HUES48 (cell line): ENCODE measurements at regions not wholly inside any gene's neighbourhood (a gene's known extent, or its start where the extent isn't known, plus 50 kb on each side); places are given as distances from the start of the nearest gene placed in this dataset.
"Not testable (repeated sequence)": the region's sequence is repeated elsewhere in the genome, so short reads cannot be mapped to it uniquely, and the experiment has no call there.

Experiments used
- H3K27ac ChIP-seq: one replicate; pipeline ENCODE4 v1.7.0; 2013; ENCODE audit warnings: low read depth, low read length, inconsistent platforms
- H3K27me3 ChIP-seq: 2 replicates; pipeline ENCODE4 v1.6.1; 2013; ENCODE audit warnings: mild to moderate bottlenecking, low read length; ENCODE audit not compliant: control insufficient read depth, insufficient read depth
- H3K36me3 ChIP-seq: 2 replicates; pipeline ENCODE4 v1.6.1; 2013; ENCODE audit warnings: low read length; ENCODE audit not compliant: control insufficient read depth, insufficient read depth
- H3K4me1 ChIP-seq: 2 replicates; pipeline ENCODE4 v1.6.1; 2013; ENCODE audit warnings: mild to moderate bottlenecking, low read length; ENCODE audit not compliant: control insufficient read depth, insufficient read depth
- H3K4me3 ChIP-seq: 2 replicates; pipeline ENCODE4 v1.5.1; 2013; ENCODE audit warnings: mild to moderate bottlenecking, low read depth, low read length
- H3K9ac ChIP-seq: 2 replicates; pipeline ENCODE4 v1.6.1; 2013; ENCODE audit warnings: mild to moderate bottlenecking, low read depth, low read length, moderate library complexity
- H3K9me3 ChIP-seq: 2 replicates; pipeline ENCODE4 v1.6.1; 2013; ENCODE audit warnings: low read length; ENCODE audit not compliant: control insufficient read depth, insufficient read depth

DNA sequence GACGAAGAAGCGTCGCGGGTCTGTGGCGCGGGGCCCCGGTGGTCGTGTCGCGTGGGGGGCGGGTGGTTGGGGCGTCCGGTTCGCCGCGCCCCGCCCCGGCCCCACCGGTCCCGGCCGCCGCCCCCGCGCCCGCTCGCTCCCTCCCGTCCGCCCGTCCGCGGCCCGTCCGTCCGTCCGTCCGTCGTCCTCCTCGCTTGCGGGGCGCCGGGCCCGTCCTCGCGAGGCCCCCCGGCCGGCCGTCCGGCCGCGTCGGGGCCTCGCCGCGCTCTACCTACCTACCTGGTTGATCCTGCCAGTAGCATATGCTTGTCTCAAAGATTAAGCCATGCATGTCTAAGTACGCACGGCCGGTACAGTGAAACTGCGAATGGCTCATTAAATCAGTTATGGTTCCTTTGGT is 1533.5 kb upstream of the TPTE start:
- H3K9ac ChIP-seq, H3K27me3 ChIP-seq, H3K27ac ChIP-seq, H3K4me3 ChIP-seq, H3K36me3 ChIP-seq, H3K4me1 ChIP-seq: not testable (repeated sequence)
- peaks cover 45% of the 10 kb centered on the region for H3K9me3 ChIP-seq

DNA sequence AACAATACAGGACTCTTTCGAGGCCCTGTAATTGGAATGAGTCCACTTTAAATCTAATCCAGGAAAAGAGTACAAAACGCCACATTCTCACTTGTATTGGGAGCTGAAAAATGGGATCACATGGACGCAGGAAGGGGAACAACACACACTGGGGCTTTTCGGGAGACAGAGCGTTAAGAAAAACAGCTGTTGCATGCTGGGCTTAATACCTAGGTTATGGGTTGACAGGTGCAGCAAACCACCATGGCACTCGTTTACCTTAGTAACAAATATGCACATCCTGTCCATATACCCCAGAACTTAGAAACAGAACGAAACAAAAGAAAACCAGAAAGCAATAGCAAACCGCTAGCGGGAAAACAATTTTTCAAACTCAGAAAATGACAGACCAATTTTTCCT is 1532.7 kb upstream of the TPTE start:
- H3K9ac ChIP-seq = no peak overlapping the region
- no peaks in the 10 kb centered on the region for H3K4me1 ChIP-seq
- no peaks in the 10 kb centered on the region for H3K36me3 ChIP-seq
- no peaks in the 10 kb centered on the region for H3K27me3 ChIP-seq
- no peak overlapping the region for H3K4me3 ChIP-seq
- H3K9me3 ChIP-seq = peaks cover 53% of the 10 kb centered on the region
- H3K27ac ChIP-seq = no peak overlapping the region

DNA sequence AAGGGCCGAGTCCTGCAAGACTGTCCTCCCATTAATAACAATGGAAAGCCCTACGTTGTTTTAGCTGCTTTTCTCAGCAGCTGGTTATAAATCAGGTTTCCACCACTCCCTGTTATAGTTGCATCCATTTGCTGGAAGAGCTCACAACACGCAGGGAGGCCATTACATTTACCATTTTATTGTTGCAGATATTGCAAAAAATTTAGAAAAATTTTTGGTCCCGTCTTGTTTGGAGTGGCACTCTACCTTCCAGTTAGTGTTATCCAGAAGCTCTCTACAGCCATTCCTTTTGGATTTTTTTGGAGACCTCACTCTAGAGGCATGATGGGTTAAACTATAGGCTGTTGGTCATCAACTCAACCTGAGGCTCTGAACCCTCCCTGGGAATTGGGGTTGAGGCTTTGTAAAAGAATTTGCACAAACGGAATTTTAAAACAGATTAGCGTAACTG is 1532.1 kb upstream of the TPTE start:
- Histone ChIP-seq H3K4me1 (no peaks in the 10 kb centered on the region), H3K4me3 (no peak overlapping the region), H3K27me3 (no peaks in the 10 kb centered on the region), H3K9me3 (peaks cover 59% of the 10 kb centered on the region), H3K9ac (no peak overlapping the region), H3K27ac (no peak overlapping the region), H3K36me3 (no peaks in the 10 kb centered on the region)

DNA sequence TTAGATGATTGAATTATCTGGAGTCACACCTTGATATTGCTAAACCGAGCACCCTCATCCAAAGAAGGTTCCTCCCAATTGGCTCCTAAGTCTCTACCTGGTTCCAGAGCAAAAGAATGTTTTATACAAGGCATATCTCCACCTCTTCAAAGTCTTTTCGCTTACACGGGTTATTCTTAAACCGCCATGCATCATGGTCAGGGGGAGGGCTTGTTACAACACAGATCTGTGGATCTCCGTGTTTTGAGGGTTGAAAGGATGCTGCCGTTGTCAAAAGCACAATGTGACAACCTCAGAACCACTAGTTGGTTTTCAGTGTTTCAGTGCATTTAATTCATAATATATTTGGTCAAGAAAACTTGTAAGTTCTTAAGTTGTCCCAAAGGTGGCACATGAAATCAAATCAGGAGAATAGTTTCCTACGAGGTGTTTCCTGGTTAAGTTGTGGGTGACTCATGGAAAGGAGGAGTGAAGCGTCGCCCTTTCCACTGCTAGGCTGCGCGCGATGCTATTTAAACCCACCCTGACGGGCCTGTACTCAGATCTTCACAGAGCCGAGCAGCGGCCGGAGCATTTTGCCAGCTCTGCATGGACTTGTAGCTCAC is 1531.6 kb upstream of the TPTE start:
- no peak overlapping the region for H3K27ac ChIP-seq
- no peaks in the 10 kb centered on the region for H3K36me3 ChIP-seq
- H3K4me3 ChIP-seq = 0 out of 2 replicates have a peak overlapping the region, but pooled peaks have one; percentile 9
- H3K27me3 ChIP-seq = no peaks in the 10 kb centered on the region
- H3K4me1 ChIP-seq = no peaks in the 10 kb centered on the region
- H3K9ac ChIP-seq = no peak overlapping the region
- H3K9me3 ChIP-seq = peaks cover 64% of the 10 kb centered on the region

DNA sequence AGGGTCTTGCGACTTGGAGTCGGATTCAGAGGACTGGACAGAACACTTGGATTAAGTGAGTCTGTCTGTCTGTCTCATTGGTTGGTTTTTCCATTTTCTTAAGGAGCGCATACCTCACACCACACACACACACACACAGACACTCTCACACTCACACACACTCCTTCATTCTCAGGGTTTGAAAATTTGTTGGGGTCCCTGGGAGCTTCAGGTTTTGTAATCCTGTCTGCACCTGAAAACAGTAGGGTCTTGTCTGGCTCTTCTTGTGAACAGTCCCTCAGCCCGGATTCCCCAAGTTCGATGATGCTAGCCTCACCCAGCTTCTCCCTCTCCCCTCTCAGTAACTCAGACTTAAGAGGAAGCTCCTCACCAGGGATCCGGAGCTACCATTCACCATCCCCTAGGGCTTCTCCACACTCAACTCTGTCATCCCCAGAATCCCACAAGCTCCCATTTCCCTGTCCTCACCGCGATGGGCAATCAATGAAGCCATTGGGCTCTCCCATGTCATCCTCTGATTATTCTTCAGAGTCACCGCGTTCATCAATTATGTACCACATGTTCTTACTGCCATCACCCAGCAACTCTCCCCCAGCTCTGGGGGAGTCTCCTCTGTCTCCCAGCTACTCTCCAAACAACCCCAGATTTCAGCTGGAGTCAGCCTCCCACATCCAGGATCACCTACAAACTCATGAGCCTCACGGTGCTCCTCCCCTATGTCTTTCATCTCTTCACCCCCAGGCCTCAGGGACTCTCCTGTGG is 1530.9 kb upstream of the TPTE start:
- H3K9ac ChIP-seq = no peak overlapping the region
- H3K4me3 ChIP-seq = no peak overlapping the region
- H3K36me3 ChIP-seq = no peaks in the 10 kb centered on the region
- H3K27ac ChIP-seq = no peak overlapping the region
- no peaks in the 10 kb centered on the region for H3K27me3 ChIP-seq
- peaks cover 71% of the 10 kb centered on the region for H3K9me3 ChIP-seq
- H3K4me1 ChIP-seq = no peaks in the 10 kb centered on the region

DNA sequence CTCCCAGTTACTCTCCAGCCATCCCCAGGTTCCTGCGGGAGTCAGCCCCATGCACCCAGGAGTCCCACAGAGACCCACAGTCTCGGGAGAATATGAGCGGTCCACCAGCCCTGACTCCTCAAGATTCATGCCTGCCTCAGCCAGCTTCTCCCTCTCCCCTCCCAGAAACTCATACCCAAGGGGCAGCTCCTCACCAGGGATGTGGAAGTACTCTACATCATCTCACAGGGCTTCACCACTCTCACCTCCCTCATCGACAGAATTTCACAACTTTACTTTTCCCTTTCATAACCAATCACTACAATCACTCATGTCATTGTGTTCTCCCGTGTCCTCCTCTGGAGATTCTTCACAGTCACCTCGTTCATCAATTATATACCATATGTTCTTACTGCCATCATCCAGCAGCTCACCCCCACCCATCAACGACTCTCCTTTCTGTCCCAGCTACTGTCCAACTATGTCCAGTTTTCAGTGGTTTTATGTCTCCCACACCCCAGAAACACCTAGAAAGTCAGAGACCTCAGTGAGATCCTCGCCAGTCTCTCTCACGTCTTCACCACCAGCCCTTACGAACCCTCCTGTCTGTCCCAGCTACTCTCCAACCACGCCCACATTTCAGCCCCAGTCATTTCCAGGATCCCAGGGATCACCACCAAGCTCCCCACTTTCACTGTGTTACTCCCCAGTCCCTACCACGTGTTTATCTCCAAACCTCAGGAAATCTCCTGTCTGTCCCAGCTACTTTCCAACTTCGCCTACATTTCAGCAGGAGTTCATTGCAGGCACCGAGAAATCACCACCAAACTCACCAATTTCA is 1530.1 kb upstream of the TPTE start:
- Histone ChIP-seq H3K27ac (no peak overlapping the region), H3K36me3 (no peaks in the 10 kb centered on the region), H3K4me3 (peak overlapping the region; percentile 0; the same call in 1 of the 2 replicates), H3K4me1 (no peaks in the 10 kb centered on the region), H3K9ac (no peak overlapping the region), H3K27me3 (no peaks in the 10 kb centered on the region), H3K9me3 (peaks cover 79% of the 10 kb centered on the region)

DNA sequence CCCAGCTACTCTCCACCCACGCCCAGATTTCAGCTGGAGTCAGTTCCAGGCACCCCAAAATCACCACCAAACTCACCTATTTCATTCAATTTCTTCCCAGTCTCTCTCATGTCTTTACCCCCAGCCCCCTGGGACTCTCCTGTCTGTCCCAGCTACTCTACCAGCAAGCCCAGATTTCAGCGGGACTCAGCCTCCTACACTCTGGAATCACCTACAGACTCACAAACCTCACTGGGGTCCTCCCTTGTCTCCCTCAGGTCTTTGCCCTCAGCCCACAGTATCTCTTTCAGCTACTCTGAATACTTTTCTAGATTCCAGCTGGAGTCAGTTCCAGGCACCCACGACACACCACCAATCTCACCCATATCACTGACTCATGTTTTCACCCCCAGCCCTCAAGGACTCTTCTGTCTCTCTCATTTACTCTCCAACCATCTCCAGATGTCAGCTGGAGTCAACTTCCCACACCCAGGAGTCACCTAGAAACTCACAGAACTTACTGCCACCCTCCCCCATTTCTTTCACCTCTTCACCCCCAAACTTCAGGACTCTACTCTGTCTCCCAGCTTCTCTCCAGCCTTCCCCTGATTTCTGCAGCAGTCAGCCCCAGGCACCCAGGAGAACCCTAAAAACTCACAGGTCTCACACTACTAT is 1529.3 kb upstream of the TPTE start:
- Histone ChIP-seq H3K4me3 (peak overlapping the region; percentile 0; the same call in 1 of the 2 replicates), H3K36me3 (no peaks in the 10 kb centered on the region), H3K4me1 (no peaks in the 10 kb centered on the region), H3K27me3 (no peaks in the 10 kb centered on the region), H3K9ac (no peak overlapping the region), H3K9me3 (peaks cover 87% of the 10 kb centered on the region), H3K27ac (no peak overlapping the region)

DNA sequence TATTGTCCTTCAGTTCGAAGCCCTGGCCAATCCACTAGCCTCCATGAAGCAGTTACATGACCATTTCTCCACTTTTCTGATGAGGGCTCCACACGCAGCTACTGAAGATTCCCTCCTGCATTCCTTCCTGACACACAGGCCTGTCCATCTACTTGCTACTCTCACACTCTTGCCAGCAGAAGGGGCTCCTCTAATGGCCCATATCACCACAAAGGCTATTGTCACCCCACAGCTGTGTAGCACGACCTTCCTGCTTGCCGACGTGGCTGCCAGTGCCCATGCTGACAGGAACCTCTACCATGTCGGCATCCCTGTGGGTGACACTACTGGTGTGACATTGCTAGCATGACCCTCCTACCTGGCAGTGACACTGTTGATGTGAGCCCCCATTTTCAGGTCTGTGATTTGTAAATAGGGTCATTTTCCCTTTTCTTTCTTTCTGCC is 1528.6 kb upstream of the TPTE start:
- no peak overlapping the region for H3K27ac ChIP-seq
- peaks cover 93% of the 10 kb centered on the region for H3K9me3 ChIP-seq
- H3K36me3 ChIP-seq = no peaks in the 10 kb centered on the region
- no peaks in the 10 kb centered on the region for H3K27me3 ChIP-seq
- H3K4me3 ChIP-seq = 0 out of 2 replicates have a peak overlapping the region, but pooled peaks have one; percentile 1
- no peaks in the 10 kb centered on the region for H3K4me1 ChIP-seq
- H3K9ac ChIP-seq = no peak overlapping the region

DNA sequence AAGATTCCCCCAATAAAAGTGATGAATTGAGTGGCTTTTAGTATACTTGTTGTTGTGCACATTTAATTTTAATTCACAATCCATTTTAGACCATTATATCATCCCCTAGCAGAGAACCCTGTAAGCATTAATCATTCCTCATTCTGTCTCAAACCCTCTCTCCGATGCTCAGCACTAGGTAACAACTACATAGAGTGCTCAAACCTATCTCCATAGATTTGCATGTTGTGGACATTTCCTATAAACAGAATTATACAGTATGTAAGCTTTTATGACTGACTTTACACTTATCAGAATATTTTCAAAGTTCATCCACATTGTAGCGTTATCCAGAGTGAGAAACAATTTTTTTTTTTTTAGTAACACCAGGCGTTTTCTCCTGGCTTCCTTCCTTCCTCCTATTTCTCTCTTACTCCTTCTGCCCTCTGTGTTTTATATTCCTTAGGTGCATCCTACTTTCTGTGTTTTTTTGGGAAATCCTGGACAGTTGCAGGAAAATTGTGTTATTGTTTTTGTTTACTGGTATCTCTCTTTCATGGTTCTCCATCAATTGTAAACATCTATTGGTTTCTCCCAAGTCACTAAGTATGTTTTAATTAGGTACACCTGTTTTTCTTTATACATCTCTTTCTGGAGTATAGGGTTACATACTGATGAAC is 1528.0 kb upstream of the TPTE start:
- Histone ChIP-seq H3K4me3 (peak overlapping the region; percentile 1; the same call in 1 of the 2 replicates), H3K36me3 (no peaks in the 10 kb centered on the region), H3K9ac (no peak overlapping the region), H3K27me3 (no peaks in the 10 kb centered on the region), H3K27ac (no peak overlapping the region), H3K4me1 (no peaks in the 10 kb centered on the region), H3K9me3 (peaks cover 100% of the 10 kb centered on the region)

DNA sequence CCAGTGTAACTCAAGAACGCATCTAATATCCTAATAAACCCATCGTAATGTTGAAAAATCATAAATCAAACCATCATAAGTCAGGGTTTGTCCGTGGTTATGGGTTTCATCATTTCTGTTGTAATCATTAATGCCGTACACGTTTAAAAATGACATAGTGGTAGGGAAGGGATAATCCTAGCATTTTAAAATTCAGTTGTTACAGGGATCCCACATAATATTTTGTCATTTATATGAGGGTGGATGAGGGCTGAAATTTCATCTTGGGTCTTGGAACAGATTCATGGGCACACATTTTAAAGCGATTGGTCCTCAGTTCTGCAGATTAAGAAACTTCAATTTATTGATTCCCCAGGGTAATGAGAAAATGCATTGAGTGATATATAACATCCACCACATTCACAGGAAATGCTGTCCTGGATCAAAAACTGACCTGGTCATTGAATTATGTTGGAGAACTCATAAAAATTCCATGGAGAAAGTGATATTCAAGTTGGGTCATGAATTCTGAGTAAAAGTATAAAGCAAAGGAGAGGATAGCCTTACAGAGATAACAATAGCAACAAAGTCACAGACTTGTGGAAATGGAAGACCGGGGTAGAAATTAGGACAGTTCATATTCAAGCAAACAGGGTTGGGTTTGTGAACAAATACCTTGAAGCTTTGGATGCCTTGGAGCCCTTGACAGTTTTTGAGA is 1527.3 kb upstream of the TPTE start:
- Histone ChIP-seq H3K36me3 (no peaks in the 10 kb centered on the region), H3K4me3 (peak overlapping the region; percentile 1; the same call in 1 of the 2 replicates), H3K27me3 (no peaks in the 10 kb centered on the region), H3K27ac (no peak overlapping the region), H3K9ac (no peak overlapping the region), H3K9me3 (peaks cover 100% of the 10 kb centered on the region), H3K4me1 (no peaks in the 10 kb centered on the region)
